K562 (cell line): ENCODE measurements at regions not wholly inside any gene's neighbourhood (a gene's known extent, or its start where the extent isn't known, plus 50 kb on each side); places are given as distances from the start of the nearest gene placed in this dataset.

Experiments used
- ATAC-seq: fragments of 200-7000 bp; cut with Tn5 transposase; 3 replicates; pipeline ENCODE4 v1.9.1; 2020; ENCODE audit warnings: moderate library complexity
- BruUV-seq: library from RNA; stranded (reverse); fragments of 400-500 nt; replicated peaks from 2 replicates; lab custom pipeline; 2021; lab: Mats Ljungman, UMichigan
- CTCF ChIA-PET: fragments of 300-600 bp; formaldehyde crosslinking; extraction: SDS; loops from one replicate; lab custom pipeline; 2021; ENCODE audit warnings: low intra/inter-chr PET ratio; lab: Yijun Ruan, JAX
- POLR2A ChIA-PET: fragments of 300-600, 350-650 bp; sonication (Branson Sonifier 250); formaldehyde crosslinking; extraction: SDS; loops from one replicate; lab custom pipeline; 2021; ENCODE audit warnings: antibody characterized with exemption, inconsistent platforms; lab: Yijun Ruan, JAX
- DNase-seq, 4 experiments: peaks; one replicate each; pipeline versions ENCODE4 v3.0.0 to v3.0.0-alpha.2; 2011 to 2018; ENCODE audit warnings: low spot score in 3 of 4, mixed read lengths in 3 of 4; ENCODE audit errors: extremely low read depth in 1 of 4
- FAIRE-seq: peaks from 2 replicates; lab custom pipeline; 2011; peaks lifted over from hg19 to GRCh38; lab: Jason Lieb, UNC
- H2AFZ ChIP-seq: 2 replicates; pipeline ENCODE4 v1.6.0; 2011; ENCODE audit warnings: low read depth, low read length, control low read depth, inconsistent platforms
- H3K27ac ChIP-seq: fragments of 200-600 bp; 3 replicates; pipeline ENCODE4 v1.8.0; 2011; ENCODE audit warnings: low read depth, mild to moderate bottlenecking, control low read depth, inconsistent platforms, low read length, moderate library complexity, mixed read lengths; ENCODE audit errors: extremely low read depth
- H3K27me3 ChIP-seq, 2 experiments: fragments of 300-600 bp in 1 of 2; 2 replicates in 1 of 2; 3 replicates in 1 of 2; pipeline versions ENCODE4 v1.6.0 to v1.8.0; 2011; ENCODE audit warnings: inconsistent platforms in 2 of 2, low read length in 2 of 2, mild to moderate bottlenecking in 1 of 2, mixed read lengths in 1 of 2, moderate library complexity in 1 of 2; ENCODE audit not compliant: control insufficient read depth in 2 of 2, insufficient read depth in 2 of 2
- H3K36me3 ChIP-seq: fragments of 300-600 bp; 3 replicates; pipeline ENCODE4 v1.8.0; 2011; ENCODE audit warnings: mild to moderate bottlenecking, low read length, inconsistent platforms; ENCODE audit not compliant: control insufficient read depth, insufficient read depth
- H3K4me1 ChIP-seq, 2 experiments: fragments of 200-600 bp in 1 of 2; replicated peaks in 1 of 2; 2 replicates in 1 of 2; 3 replicates in 1 of 2; pipeline versions ENCODE4 v1.5.1 to v1.8.0; 2011; ENCODE audit warnings: inconsistent platforms in 2 of 2, low read length in 2 of 2, mild to moderate bottlenecking in 1 of 2, mixed read lengths in 1 of 2, moderate library complexity in 1 of 2; ENCODE audit not compliant: control insufficient read depth in 2 of 2, insufficient read depth in 2 of 2
- H3K4me2 ChIP-seq: 2 replicates; pipeline ENCODE4 v1.6.1; 2011; ENCODE audit warnings: low read length, control low read depth, inconsistent platforms, mixed read lengths; ENCODE audit not compliant: insufficient read depth
- H3K4me3 ChIP-seq: fragments of 200-600 bp; sonication (generic), shearing (Covaris generic); 2 replicates; pipeline ENCODE4 v1.5.1; 2016; ENCODE audit warnings: control low read depth, inconsistent platforms
- H3K79me2 ChIP-seq: fragments of 200-600 bp; 3 replicates; pipeline ENCODE4 v1.8.0; 2011; ENCODE audit warnings: low read length, inconsistent platforms; ENCODE audit not compliant: control insufficient read depth, insufficient read depth
- H3K9ac ChIP-seq, 2 experiments: 2 replicates each; pipeline versions ENCODE4 v1.6.0 to v1.6.1; 2011; ENCODE audit warnings: low read depth in 2 of 2, low read length in 2 of 2, control low read depth in 1 of 2, inconsistent platforms in 1 of 2, mild to moderate bottlenecking in 1 of 2, mixed read lengths in 1 of 2; ENCODE audit not compliant: insufficient read depth in 1 of 2
- H3K9me1 ChIP-seq: one replicate; pipeline ENCODE4 v1.6.0; 2011; ENCODE audit warnings: inconsistent platforms, mild to moderate bottlenecking, low read length, moderate library complexity; ENCODE audit not compliant: control insufficient read depth, insufficient read depth
- H3K9me3 ChIP-seq: replicated peaks from 2 replicates; pipeline ENCODE4 v1.5.1; 2011; ENCODE audit warnings: low read depth, low read length, inconsistent platforms; ENCODE audit not compliant: control insufficient read depth, insufficient read depth
- H4K20me1 ChIP-seq: replicated peaks from 2 replicates; pipeline ENCODE4 v1.6.1; 2011; ENCODE audit warnings: low read length, inconsistent platforms, mixed read lengths; ENCODE audit not compliant: control insufficient read depth, insufficient read depth
- COPS2 ChIP-seq: fragments of 450-650 bp; conservative IDR thresholded peaks from 2 replicates; pipeline ENCODE4 v1.6.1; 2016; ENCODE audit warnings: mild to moderate bottlenecking, moderate library complexity
- E2F3 ChIP-seq: fragments of 250-450 bp; sonication (Bioruptor Pico); IDR thresholded peaks from 2 replicates; pipeline ENCODE4 v1.4.0; 2020; ENCODE audit warnings: mild to moderate bottlenecking
- MYNN ChIP-seq, 2 experiments: sonication (generic); formaldehyde crosslinking in 1 of 2; IDR thresholded peaks; 2 replicates each; pipeline versions ENCODE4 v1.5.0 to v1.6.1; 2016 to 2020; ENCODE audit warnings: antibody characterized with exemption in 1 of 2, missing genetic modification reagents in 1 of 2
- PHB ChIP-seq: fragments of 250-450 bp; sonication (Bioruptor Pico); IDR thresholded peaks from 2 replicates; pipeline ENCODE4 v1.5.0; 2021
- POLR2A ChIP-seq: fragments of 450-650 bp; conservative IDR thresholded peaks from 2 replicates; pipeline ENCODE4 v1.6.1; 2016
- RBM15 ChIP-seq: fragments of 200-400 bp; formaldehyde crosslinking; IDR thresholded peaks from 2 replicates; pipeline ENCODE4 v1.6.1; 2018; ENCODE audit warnings: mild to moderate bottlenecking, low read length, moderate library complexity; ENCODE audit not compliant: insufficient read depth
- SIN3A ChIP-seq, 2 experiments: fragments of 150-350 bp in 1 of 2; IDR thresholded peaks; 2 replicates each; pipeline ENCODE4 v1.6.1; 2011 to 2016; ENCODE audit warnings: borderline replicate concordance in 2 of 2, low read depth in 2 of 2, low read length in 2 of 2, mild to moderate bottlenecking in 2 of 2, moderate library complexity in 2 of 2; ENCODE audit not compliant: control insufficient read depth in 1 of 2
- SMARCA4 ChIP-seq: fragments of 450-650 bp; IDR thresholded peaks from 2 replicates; pipeline ENCODE4 v1.6.1; 2016
- SREBF2 ChIP-seq: sonication (generic); formaldehyde crosslinking; IDR thresholded peaks from 2 replicates; pipeline ENCODE4 v1.4.0; 2020; ENCODE audit warnings: mild to moderate bottlenecking, missing genetic modification reagents
- SRSF7 ChIP-seq: fragments of 200-400 bp; formaldehyde crosslinking; optimal IDR thresholded peaks from 2 replicates; pipeline ENCODE3; 2017; ENCODE audit warnings: mild to moderate bottlenecking, low read depth, low read length
- TBL1XR1 ChIP-seq, 2 experiments: IDR thresholded peaks; 2 replicates each; pipeline ENCODE4 v1.6.1; 2012; ENCODE audit warnings: improper control_type of control experiment in 2 of 2, low read length in 2 of 2, mild to moderate bottlenecking in 1 of 2
- ZNF586 ChIP-seq: fragments of 450-650 bp; formaldehyde crosslinking; conservative IDR thresholded peaks from 2 replicates; pipeline ENCODE4 v1.4.0; 2020; ENCODE audit warnings: mild to moderate bottlenecking, moderate library complexity
- WGBS: fragments of 100-300 bp; shearing (Covaris generic); methylation state at CpG from one replicate; pipeline ENCODE4 v1.1.6; 2016; ENCODE audit warnings: low coverage, mixed read lengths; ENCODE audit not compliant: insufficient coverage; ENCODE audit errors: missing lambda C conversion rate; 5-methylcytosine and 5-hydroxymethylcytosine counted together
- in situ Hi-C: fragments of 300-500 bp; cut with MboI; formaldehyde crosslinking; loops from 4 replicates; pipeline ENCODE4 v1.15.0; 2018; ENCODE audit warnings: inconsistent platforms, mixed read lengths
- intact Hi-C: fragments of 100-400 bp; cut with micrococcal nuclease; formaldehyde crosslinking; loops from 2 replicates; pipeline ENCODE4 v1.14.2; 2022
- TF ChIP-seq, protein P1 (sequence below): fragments of 250-450 bp; sonication (Bioruptor Pico); IDR thresholded peaks from 2 replicates; pipeline ENCODE4 v1.4.0; 2020
- TF ChIP-seq, protein P2 (sequence below): sonication (generic); formaldehyde crosslinking; IDR thresholded peaks from 2 replicates; pipeline ENCODE4 v1.8.0; 2023; ENCODE audit warnings: mild to moderate bottlenecking, missing genetic modification reagents
- TF ChIP-seq, protein P3 (sequence below): sonication (generic); formaldehyde crosslinking; IDR thresholded peaks from 2 replicates; pipeline ENCODE4 v1.8.0; 2022; ENCODE audit warnings: mild to moderate bottlenecking, missing genetic modification reagents

DNA sequence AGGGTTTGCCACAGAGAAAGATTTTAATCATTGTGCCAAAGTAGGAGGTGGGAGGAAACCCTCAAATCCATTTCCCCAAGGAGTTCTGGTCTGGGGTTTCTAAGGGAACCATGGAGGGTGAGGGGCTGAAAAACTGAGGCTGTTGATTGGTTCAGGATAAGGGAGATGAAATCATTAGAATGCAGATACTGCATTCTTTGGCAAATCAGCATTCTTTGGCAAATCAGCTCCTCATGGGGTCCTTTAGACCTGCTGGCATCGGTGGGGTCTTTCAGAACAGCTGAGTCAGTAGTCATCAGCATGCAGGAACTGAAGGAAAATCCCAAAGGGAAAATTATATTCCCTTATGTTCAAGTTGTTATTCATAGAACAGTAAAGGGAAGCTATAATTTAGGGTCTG is 585.5 kb downstream of the ISL1 start:
- H3K36me3 ChIP-seq = no peaks in the 10 kb centered on the region
- no peak for ATAC-seq
- DNase-seq = no peak
- 0% methylated on average over 1 of the region's 1 CpG for WGBS
- POLR2A ChIA-PET = no interaction called here
- H3K27ac ChIP-seq = no peak overlapping the region
- no peaks in the 10 kb centered on the region for H3K27me3 ChIP-seq
- H3K4me1 ChIP-seq = no peaks in the 10 kb centered on the region
- no peaks in the 10 kb centered on the region for H3K9me3 ChIP-seq
- in situ Hi-C loops = no loop called here
- no peak for FAIRE-seq
- no peaks in the 10 kb centered on the region for H3K79me2 ChIP-seq
- no peak overlapping the region for H3K4me3 ChIP-seq
- no peak overlapping the region for H2AFZ ChIP-seq
- H4K20me1 ChIP-seq = no peaks in the 10 kb centered on the region
- H3K9me1 ChIP-seq = no peaks in the 10 kb centered on the region
- intact Hi-C loops = no loop called here
- H3K9ac ChIP-seq = no peak overlapping the region
- CTCF ChIA-PET = no interaction called here
- no TSS peak for BruUV-seq
- no peak overlapping the region for H3K4me2 ChIP-seq
- TF ChIP-seq SREBF2 (no peak), ZNF586 (CRISPR knock-in tag) (no peak), SMARCA4 (no peak), TBL1XR1 (IDR thresholded peaks at IDR 0.05; ENCODE audit: low read length in 2 of 2) (no peak), PHB (CRISPR knock-in tag) (no peak), E2F3 (CRISPR knock-in tag) (no peak), MYNN (IDR thresholded peaks at IDR 0.05) (no peak), MYNN (CRISPR knock-in tag; IDR thresholded peaks at IDR 0.05) (no peak), POLR2A (no peak), COPS2 (no peak), SRSF7 (no peak), SIN3A (IDR thresholded peaks at IDR 0.05; ENCODE audit: borderline replicate concordance in 2 of 2, control insufficient read depth in 1 of 2, low read depth in 2 of 2, low read length in 2 of 2) (no peak), RBM15 (no peak)
- TF ChIP-seq, protein P1, sequence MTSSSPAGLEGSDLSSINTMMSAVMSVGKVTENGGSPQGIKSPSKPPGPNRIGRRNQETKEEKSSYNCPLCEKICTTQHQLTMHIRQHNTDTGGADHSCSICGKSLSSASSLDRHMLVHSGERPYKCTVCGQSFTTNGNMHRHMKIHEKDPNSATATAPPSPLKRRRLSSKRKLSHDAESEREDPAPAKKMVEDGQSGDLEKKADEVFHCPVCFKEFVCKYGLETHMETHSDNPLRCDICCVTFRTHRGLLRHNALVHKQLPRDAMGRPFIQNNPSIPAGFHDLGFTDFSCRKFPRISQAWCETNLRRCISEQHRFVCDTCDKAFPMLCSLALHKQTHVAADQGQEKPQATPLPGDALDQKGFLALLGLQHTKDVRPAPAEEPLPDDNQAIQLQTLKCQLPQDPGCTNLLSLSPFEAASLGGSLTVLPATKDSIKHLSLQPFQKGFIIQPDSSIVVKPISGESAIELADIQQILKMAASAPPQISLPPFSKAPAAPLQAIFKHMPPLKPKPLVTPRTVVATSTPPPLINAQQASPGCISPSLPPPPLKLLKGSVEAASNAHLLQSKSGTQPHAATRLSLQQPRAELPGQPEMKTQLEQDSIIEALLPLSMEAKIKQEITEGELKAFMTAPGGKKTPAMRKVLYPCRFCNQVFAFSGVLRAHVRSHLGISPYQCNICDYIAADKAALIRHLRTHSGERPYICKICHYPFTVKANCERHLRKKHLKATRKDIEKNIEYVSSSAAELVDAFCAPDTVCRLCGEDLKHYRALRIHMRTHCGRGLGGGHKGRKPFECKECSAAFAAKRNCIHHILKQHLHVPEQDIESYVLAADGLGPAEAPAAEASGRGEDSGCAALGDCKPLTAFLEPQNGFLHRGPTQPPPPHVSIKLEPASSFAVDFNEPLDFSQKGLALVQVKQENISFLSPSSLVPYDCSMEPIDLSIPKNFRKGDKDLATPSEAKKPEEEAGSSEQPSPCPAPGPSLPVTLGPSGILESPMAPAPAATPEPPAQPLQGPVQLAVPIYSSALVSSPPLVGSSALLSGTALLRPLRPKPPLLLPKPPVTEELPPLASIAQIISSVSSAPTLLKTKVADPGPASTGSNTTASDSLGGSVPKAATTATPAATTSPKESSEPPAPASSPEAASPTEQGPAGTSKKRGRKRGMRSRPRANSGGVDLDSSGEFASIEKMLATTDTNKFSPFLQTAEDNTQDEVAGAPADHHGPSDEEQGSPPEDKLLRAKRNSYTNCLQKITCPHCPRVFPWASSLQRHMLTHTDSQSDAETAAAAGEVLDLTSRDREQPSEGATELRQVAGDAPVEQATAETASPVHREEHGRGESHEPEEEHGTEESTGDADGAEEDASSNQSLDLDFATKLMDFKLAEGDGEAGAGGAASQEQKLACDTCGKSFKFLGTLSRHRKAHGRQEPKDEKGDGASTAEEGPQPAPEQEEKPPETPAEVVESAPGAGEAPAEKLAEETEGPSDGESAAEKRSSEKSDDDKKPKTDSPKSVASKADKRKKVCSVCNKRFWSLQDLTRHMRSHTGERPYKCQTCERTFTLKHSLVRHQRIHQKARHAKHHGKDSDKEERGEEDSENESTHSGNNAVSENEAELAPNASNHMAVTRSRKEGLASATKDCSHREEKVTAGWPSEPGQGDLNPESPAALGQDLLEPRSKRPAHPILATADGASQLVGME (CRISPR knock-in tag) = no peak
- TF ChIP-seq, protein P2, sequence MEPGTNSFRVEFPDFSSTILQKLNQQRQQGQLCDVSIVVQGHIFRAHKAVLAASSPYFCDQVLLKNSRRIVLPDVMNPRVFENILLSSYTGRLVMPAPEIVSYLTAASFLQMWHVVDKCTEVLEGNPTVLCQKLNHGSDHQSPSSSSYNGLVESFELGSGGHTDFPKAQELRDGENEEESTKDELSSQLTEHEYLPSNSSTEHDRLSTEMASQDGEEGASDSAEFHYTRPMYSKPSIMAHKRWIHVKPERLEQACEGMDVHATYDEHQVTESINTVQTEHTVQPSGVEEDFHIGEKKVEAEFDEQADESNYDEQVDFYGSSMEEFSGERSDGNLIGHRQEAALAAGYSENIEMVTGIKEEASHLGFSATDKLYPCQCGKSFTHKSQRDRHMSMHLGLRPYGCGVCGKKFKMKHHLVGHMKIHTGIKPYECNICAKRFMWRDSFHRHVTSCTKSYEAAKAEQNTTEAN (CRISPR knock-in tag) = no peak
- TF ChIP-seq, protein P3, sequence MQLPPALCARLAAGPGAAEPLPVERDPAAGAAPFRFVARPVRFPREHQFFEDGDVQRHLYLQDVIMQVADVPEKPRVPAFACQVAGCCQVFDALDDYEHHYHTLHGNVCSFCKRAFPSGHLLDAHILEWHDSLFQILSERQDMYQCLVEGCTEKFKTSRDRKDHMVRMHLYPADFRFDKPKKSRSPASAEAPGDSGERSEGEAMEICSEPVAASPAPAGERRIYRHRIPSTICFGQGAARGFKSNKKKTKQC = no peak
